HG03060 (cell line): ENCODE measurements at regions not wholly inside any gene's neighbourhood (a gene's known extent, or its start where the extent isn't known, plus 50 kb on each side); places are given as distances from the start of the nearest gene placed in this dataset.

Experiments used
- ATAC-seq: cut with Tn5 transposase; IDR thresholded peaks from one replicate; pipeline ENCODE4 v1.9.1; 2021; ENCODE audit warnings: low read depth, moderate number of reproducible peaks; ENCODE audit not compliant: unreplicated experiment

- ATAC-seq, result no peak
Measured at GRCh38 chr22:49243335-49243734, 584.3 kb downstream of the BRD1 start.

- ATAC-seq, result no peak
Measured at GRCh38 chr22:49242480-49242879, 585.2 kb downstream of the BRD1 start.

- ATAC-seq, result no peak
Measured at GRCh38 chr22:49241174-49241851, 586.4 kb downstream of the BRD1 start.

- ATAC-seq, result no peak
Measured at GRCh38 chr22:49240472-49240871, 587.2 kb downstream of the BRD1 start.

- ATAC-seq, result no peak
Measured at GRCh38 chr22:49240016-49240380, 587.7 kb downstream of the BRD1 start.

- ATAC-seq, result no peak
Measured at GRCh38 chr22:49239264-49240015, 588.2 kb downstream of the BRD1 start.

- no peak for ATAC-seq
Measured at GRCh38 chr22:49238181-49239141, 589.2 kb downstream of the BRD1 start.

- no peak for ATAC-seq
Measured at GRCh38 chr22:49237703-49238102, 590.0 kb downstream of the BRD1 start.

GRCh38 chr22:49237279-49237678 lies 590.4 kb downstream of the BRD1 start:
- no peak for ATAC-seq

- ATAC-seq, result no peak
Measured at GRCh38 chr22:49236541-49237075, 591.1 kb downstream of the BRD1 start.

- ATAC-seq, result no peak
Measured at GRCh38 chr22:49235463-49236300, 592.0 kb downstream of the BRD1 start.

GRCh38 chr22:49234459-49234858 lies 593.2 kb downstream of the BRD1 start:
- ATAC-seq, result no peak

GRCh38 chr22:49233507-49234100 lies 594.1 kb downstream of the BRD1 start:
- ATAC-seq, result no peak

GRCh38 chr22:49232319-49233067 lies 595.2 kb downstream of the BRD1 start:
- no peak for ATAC-seq

GRCh38 chr22:49230194-49230577 lies 597.5 kb downstream of the BRD1 start:
- no peak for ATAC-seq

- ATAC-seq, result no peak
Measured at GRCh38 chr22:49229483-49230193, 598.0 kb downstream of the BRD1 start.

- no peak for ATAC-seq
Measured at GRCh38 chr22:49228431-49229037, 599.1 kb downstream of the BRD1 start.

GRCh38 chr22:49227670-49228069 lies 600.0 kb downstream of the BRD1 start:
- no peak for ATAC-seq
